ENCODE measurements at regions not wholly inside any gene's neighbourhood (a gene's known extent, or its start where the extent isn't known, plus 50 kb on each side); places are given as distances from the start of the nearest gene placed in this dataset.

GRCh38 chr22:34622602-34623001, 443.4 kb upstream of the ISX start:
- Histone ChIP-seq H3K36me3 (replicated peaks in 1 of 2; ENCODE audit: control insufficient read depth in 1 of 2, insufficient read depth in 2 of 2, low read length in 2 of 2) (no peaks in the 10 kb centered on the region), H3K27me3 (ENCODE audit: control insufficient read depth in 1 of 2, insufficient read depth in 2 of 2, low read length in 2 of 2) (peaks cover 0 to 6% of the 10 kb centered on the region in 2 experiments; a peak in 1 of 5 replicates), H3K4me2 (ENCODE audit: low read depth, low read length) (no peak overlapping the region), H3K79me2 (ENCODE audit: insufficient read depth, low read length) (no peaks in the 10 kb centered on the region), H3K27ac (ENCODE audit: extremely low read length, insufficient read depth, low read length) (no peak overlapping the region), H3K9me3 (ENCODE audit: low read length) (no peaks in the 10 kb centered on the region), H3K4me3 (replicated peaks in 1 of 3; ENCODE audit: insufficient read depth in 1 of 3, low read depth in 2 of 3, low read length in 3 of 3) (no peak overlapping the region), H3K9ac (ENCODE audit: insufficient read depth, low read depth, low read length) (no peak overlapping the region), H2AFZ (ENCODE audit: low read length) (no peak overlapping the region), H4K20me1 (ENCODE audit: insufficient read depth, low read length) (no peaks in the 10 kb centered on the region), H3K4me1 (ENCODE audit: insufficient read depth, low read length) (no peaks in the 10 kb centered on the region)
- 48% methylated on average over 4 of the region's 4 CpGs for WGBS (ENCODE audit: low lambda C conversion rate)
- ATAC-seq (no peak), DNase-seq (ENCODE audit: low spot score) (no peak), FAIRE-seq (no peak)
- ChIA-PET CTCF (ENCODE audit: low intra/inter-chr PET ratio, low total read pairs) (no interaction called here), POLR2A (no interaction called here)
- BruUV-seq (replicated peaks) = no TSS peak
- TF ChIP-seq MYNN (CRISPR knock-in tag; IDR thresholded peaks at IDR 0.05; ENCODE audit: low read depth) (no peak), ZMYM3 (CRISPR knock-in tag; IDR thresholded peaks at IDR 0.05) (no peak), ZNF280D (CRISPR knock-in tag; IDR thresholded peaks at IDR 0.05) (no peak), CENPBD1 (CRISPR knock-in tag; IDR thresholded peaks at IDR 0.05; ENCODE audit: borderline replicate concordance, low read depth) (no peak), HHEX (CRISPR knock-in tag; IDR thresholded peaks at IDR 0.05) (no peak), NFYC (CRISPR knock-in tag; IDR thresholded peaks at IDR 0.05) (no peak), EP300 (IDR thresholded peaks at IDR 0.05; ENCODE audit: low read depth in 2 of 2, low read length in 2 of 2) (no peak), EP300 (CRISPR knock-in tag; IDR thresholded peaks at IDR 0.05; ENCODE audit: borderline replicate concordance) (no peak), DDIT3 (CRISPR knock-in tag; IDR thresholded peaks at IDR 0.05) (no peak), THAP11 (CRISPR knock-in tag; IDR thresholded peaks at IDR 0.05) (no peak), ZBTB10 (CRISPR knock-in tag; IDR thresholded peaks at IDR 0.05; ENCODE audit: borderline replicate concordance) (no peak), NFAT5 (CRISPR knock-in tag; IDR thresholded peaks at IDR 0.05) (no peak)
- intact Hi-C loops (cut with micrococcal nuclease; ENCODE audit: unreplicated experiment) = no loop called here
- in situ Hi-C loops (cut with HindIII; ENCODE audit: extremely low pct_ligation_motif_present, low pct_unique_long_range_greater_than_20kb) = no loop called here

Measured in HepG2 (cell line).